Inferior parietal cortex (tissue), 1 donor: ENCODE measurements at regions not wholly inside any gene's neighbourhood (a gene's known extent, or its start where the extent isn't known, plus 50 kb on each side); places are given as distances from the start of the nearest gene placed in this dataset.

Experiments
- DNase-seq: peaks from one replicate; pipeline ENCODE4 v3.0.0-alpha.2; 2016; ENCODE audit errors: extremely low spot score

DNA sequence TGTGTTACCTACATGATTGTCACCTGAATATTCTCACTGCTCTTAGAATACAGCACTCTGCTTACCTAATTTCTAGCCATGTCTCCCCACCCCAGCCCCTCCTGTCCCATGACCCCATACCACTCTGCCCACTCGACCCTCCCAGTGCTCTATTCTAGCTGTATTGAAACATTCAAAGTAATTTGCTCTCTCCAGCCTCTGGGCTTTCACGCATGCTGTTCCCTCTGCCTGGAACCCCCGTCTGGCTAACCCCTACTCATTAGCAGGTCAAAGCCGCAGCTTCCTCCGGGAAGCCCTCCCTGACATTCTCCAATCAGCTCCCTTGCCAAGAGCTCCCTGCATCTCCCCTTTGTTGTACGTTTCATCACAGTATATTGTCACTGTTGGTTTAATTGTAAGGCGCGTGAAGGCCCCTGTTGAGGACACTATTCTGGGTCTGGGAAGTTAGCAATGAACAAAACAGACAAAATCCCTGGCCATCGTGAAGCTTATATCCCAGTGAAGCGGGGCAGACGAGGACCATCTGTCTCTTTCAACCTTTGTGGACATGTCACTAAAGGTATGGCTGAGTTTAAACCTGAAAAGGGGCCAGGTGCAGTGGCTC is 72.3 kb upstream of the LHX1 start:
- no peak for DNase-seq

DNA sequence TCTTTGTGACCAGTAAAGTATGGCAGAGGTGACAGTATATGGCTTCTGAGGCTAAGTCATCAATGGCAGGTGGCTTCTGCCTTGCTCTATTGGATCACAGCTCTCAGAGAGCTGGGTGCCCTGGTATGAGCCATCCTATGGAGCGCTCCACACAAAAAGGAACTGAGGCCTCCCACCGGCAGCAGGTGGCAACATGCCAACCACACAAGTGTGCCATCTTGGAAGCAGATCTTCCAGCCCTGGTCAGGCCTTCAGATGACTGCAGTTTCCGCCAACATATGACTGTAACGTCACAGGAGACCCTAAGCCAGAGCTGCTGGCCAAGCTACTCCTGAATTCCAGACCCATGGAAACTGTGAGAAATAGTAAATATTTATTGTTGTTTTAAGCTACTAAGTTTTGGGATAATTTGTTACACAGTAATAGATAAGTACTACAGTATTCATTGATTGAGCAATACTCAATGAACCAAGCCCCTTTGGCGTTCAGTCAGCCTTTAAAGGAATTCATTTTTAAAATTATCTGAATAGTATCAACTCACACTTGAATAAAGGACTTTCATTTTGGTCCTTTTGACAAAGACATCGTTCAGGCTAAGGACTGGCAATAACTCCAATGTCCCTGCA is 69.4 kb upstream of the LHX1 start:
- no peak for DNase-seq

GRCh38 chr17:36868777-36869176 is 68.5 kb upstream of the LHX1 start:
- DNase-seq: no peak

- DNase-seq: no peak
Observed at GRCh38 chr17:36869441-36869840, 67.8 kb upstream of the LHX1 start.

GRCh38 chr17:36869856-36870719 is 67.2 kb upstream of the LHX1 start:
- DNase-seq: no peak

- no peak for DNase-seq
Observed at GRCh38 chr17:36870720-36870999, 66.6 kb upstream of the LHX1 start.

- no peak for DNase-seq
Observed at GRCh38 chr17:36875698-36876293, 61.5 kb upstream of the LHX1 start.

DNA sequence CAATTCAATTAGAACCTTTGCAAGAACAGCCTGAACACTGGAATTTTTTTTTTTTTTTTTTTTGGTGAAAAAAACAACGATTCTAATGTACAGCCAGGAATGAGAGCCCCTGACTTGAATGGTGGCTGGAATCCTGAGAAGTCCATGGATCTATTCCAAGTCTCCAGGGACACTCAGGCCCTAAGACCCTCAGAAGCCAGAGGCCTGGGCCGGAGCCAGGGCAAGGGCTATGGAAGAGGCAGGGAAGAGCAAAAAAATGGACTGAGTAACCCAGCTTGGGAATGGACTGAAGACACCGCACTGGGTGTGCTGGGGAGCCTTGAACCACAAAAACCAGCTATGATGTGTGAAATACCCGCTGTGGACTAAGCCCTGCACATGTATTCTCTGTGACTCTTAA is 60.3 kb upstream of the LHX1 start:
- no peak for DNase-seq

DNA sequence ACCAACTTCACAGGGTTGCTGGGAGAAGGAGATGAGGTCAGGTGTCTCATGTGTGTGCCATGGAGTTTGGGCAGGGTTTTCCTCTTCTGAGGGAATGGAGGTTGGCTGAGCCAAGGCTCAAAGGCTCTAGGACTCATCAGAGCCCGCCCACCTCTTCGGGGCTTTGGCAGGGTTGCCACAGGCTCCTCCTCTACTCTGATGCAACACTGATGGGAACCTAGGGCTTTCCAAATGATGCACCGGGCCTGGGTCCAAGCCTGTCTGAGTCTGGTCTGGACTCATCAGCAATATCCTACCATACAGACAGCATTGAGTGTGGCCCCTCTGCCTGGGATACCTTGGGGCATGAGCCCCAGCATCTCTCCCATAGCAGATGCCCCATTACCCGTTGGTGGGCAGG is 59.5 kb upstream of the LHX1 start:
- no peak for DNase-seq

GRCh38 chr17:36878216-36878615 is 59.1 kb upstream of the LHX1 start:
- no peak for DNase-seq

DNA sequence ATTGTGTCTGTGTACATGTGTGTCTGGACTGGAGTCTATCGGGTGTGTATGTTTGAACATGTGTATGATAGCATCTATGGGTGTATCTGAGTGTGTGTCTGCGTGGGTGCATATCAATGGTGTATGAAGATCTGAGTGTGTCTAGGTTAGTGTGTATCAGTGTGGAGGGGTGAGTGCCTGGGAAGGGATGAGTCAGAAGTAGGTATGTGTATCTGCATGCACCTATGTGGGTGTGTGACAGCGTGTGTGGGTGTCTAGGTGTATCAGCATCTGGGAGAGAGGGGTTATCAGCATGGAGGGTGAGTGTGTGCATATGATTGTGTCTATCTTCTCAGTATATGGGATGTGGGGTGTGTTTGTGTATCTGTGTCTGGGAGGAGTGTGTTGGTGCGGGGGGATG is 58.2 kb upstream of the LHX1 start:
- DNase-seq: no peak

- no peak for DNase-seq
Observed at GRCh38 chr17:36879624-36880131, 57.6 kb upstream of the LHX1 start.

GRCh38 chr17:36880268-36880905 is 56.9 kb upstream of the LHX1 start:
- no peak for DNase-seq

DNA sequence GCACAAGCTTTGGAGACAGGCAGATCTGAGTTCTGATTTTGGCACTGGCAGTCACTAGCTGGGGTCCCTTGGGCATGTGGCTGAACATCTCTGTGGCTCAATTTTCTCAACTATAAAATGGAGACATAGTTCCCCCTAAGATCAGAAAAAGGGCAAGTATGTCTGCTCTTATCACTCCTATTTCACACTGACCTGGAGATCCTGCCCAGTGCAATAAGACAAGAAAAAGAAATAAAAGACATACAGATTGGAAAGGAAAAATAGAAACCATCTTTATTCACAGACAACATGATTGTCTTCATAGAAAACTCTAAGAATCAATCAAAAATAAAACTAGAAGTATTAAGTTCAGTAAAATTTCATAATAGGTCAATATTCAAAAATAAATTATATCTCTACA is 56.0 kb upstream of the LHX1 start:
- DNase-seq: no peak

GRCh38 chr17:36884495-36885152 is 52.7 kb upstream of the LHX1 start:
- no peak for DNase-seq

GRCh38 chr17:36885153-36885735 is 52.0 kb upstream of the LHX1 start:
- DNase-seq: no peak

GRCh38 chr17:36885771-36886377 is 51.4 kb upstream of the LHX1 start:
- DNase-seq: no peak
